ENCODE measurements at regions not wholly inside any gene's neighbourhood (a gene's known extent, or its start where the extent isn't known, plus 50 kb on each side); places are given as distances from the start of the nearest gene placed in this dataset.

GRCh38 chr5:57780306-57780960, 297.8 kb upstream of the ACTBL2 start:
- TF ChIP-seq CTCF (IDR thresholded peaks at IDR 0.05; ENCODE audit: low read length) = no peak
- TF ChIP-seq EZH2 (optimal IDR thresholded peaks at IDR 0.05; ENCODE audit: low read depth, low read length) = no peak

All from MM.1S (cell line).